Activated B cell treated with CpG ODN at 0.5 μM for 24 hours (primary cell): ENCODE measurements at regions not wholly inside any gene's neighbourhood (a gene's known extent, or its start where the extent isn't known, plus 50 kb on each side); places are given as distances from the start of the nearest gene placed in this dataset.

Source experiments
- ATAC-seq: fragments of 200-7000 bp; cut with Tn5 transposase; one replicate; pipeline ENCODE4 v1.10.0; 2021; ENCODE audit warnings: low read depth, mild to moderate bottlenecking, moderate library complexity
- CTCF ChIA-PET: fragments of 350-600 bp; sonication (Branson Sonifier 250); formaldehyde crosslinking; loops from one replicate; lab custom pipeline; 2021; ENCODE audit warnings: antibody characterized with exemption; lab: Charles Lee
- POLR2A ChIA-PET: fragments of 350-600 bp; sonication (Branson Sonifier 250); formaldehyde crosslinking; loops from one replicate; lab custom pipeline; 2021; ENCODE audit warnings: antibody characterized with exemption; lab: Charles Lee
- DNase-seq: peaks from one replicate; pipeline ENCODE4 v3.0.0; 2022
- H3K27ac Mint-ChIP-seq: one replicate; pipeline ENCODE4 v1.8.0; 2020; ENCODE audit warnings: mixed read lengths
- H3K27me3 Mint-ChIP-seq: one replicate; pipeline ENCODE4 v1.8.0; 2021; ENCODE audit warnings: mixed read lengths
- H3K36me3 Mint-ChIP-seq: one replicate; pipeline ENCODE4 v1.8.0; 2021; ENCODE audit warnings: low read depth, mixed read lengths
- H3K4me1 Mint-ChIP-seq: one replicate; pipeline ENCODE4 v1.8.0; 2021; ENCODE audit warnings: mixed read lengths
- H3K4me3 Mint-ChIP-seq: one replicate; pipeline ENCODE4 v1.8.0; 2020; ENCODE audit warnings: mild to moderate bottlenecking, mixed read lengths
- H3K9me3 Mint-ChIP-seq: one replicate; pipeline ENCODE4 v1.8.0; 2020; ENCODE audit warnings: mixed read lengths
- intact Hi-C: fragments of 100-400 bp; cut with micrococcal nuclease; formaldehyde crosslinking; loops from one replicate; pipeline ENCODE4 v1.15.1; 2024
- TF ChIP-seq, protein P1 (sequence below): fragments of 200-600 bp; IDR thresholded peaks from one replicate; pipeline ENCODE4 v1.8.0; 2022; ENCODE audit warnings: antibody characterized with exemption, mild to moderate bottlenecking

DNA sequence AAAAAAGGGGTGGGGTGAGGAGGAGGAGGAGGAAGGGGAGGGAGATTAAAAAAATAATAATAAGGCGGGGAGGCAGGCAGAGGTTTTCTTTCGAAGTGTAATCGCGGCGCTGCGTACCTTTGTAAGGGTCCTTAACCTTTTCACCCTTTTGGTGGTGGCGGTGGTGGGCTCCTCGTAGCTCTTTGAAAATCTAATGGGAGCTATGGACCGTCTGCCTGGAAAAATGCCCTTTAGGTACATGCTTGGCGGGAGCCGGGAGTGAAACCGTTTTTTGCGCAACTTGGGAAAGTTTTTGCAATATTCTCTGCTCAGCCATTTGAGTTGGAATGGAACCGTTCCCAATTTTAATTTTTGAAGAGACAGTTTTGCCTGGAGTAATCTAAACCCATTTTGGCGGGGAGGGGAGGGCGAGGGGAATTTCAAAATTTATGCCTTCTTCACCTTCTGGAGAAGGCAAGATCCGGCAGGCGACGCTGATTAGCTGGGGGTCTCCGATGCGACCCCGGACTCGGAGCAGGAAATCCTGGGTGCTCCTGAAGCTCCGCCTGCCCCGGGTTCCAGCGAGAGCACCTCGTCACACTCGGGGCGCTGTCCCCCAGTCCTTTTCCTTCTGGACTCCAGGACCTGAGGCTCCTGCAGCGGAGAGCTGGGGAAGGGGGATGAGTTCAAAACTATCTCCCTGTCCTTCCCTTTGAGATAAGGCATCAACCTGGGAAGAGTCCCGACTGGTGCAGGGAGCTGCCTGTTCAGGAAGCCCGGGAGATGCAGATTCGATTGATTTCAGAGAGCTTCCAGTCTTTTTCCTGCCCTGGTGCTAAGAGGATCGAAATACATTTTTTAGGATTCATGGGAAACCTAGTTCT, 74.6 kb upstream of the TBX5 start:
- peaks cover 56% of the 10 kb centered on the region for H3K27me3 Mint-ChIP-seq
- POLR2A ChIA-PET = no interaction called here
- CTCF ChIA-PET = no interaction called here

DNA sequence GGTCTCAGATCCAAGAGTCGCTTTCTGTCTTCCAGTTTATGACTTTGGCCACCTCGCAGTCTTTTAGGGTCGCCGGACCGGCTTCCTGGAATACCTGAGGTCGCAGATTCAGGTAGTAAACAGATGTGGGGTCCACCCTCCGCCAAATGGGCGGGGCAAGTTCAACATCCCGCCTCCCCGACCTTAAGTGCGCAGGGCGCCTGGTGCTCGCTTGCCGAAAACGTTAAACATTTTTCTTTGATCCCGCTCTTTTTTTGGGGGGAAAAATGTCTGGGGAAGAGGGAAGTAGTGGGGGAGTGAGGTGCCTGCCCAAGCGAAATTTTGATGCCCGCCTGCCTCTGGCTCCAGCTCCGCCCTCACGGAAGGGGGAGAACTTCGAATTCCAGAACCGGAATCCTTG, 73.9 kb upstream of the TBX5 start:
- ChIA-PET CTCF (no interaction called here), POLR2A (no interaction called here)
- Mint-ChIP-seq H3K36me3 (no peaks in the 10 kb centered on the region), H3K27me3 (peaks cover 57% of the 10 kb centered on the region), H3K4me3 (no peak overlapping the region), H3K4me1 (peaks cover 11% of the 10 kb centered on the region), H3K9me3 (no peaks in the 10 kb centered on the region), H3K27ac (no peak overlapping the region)
- ATAC-seq (no peak), DNase-seq (no peak)
- intact Hi-C loops = no loop called here
- TF ChIP-seq, protein P1, sequence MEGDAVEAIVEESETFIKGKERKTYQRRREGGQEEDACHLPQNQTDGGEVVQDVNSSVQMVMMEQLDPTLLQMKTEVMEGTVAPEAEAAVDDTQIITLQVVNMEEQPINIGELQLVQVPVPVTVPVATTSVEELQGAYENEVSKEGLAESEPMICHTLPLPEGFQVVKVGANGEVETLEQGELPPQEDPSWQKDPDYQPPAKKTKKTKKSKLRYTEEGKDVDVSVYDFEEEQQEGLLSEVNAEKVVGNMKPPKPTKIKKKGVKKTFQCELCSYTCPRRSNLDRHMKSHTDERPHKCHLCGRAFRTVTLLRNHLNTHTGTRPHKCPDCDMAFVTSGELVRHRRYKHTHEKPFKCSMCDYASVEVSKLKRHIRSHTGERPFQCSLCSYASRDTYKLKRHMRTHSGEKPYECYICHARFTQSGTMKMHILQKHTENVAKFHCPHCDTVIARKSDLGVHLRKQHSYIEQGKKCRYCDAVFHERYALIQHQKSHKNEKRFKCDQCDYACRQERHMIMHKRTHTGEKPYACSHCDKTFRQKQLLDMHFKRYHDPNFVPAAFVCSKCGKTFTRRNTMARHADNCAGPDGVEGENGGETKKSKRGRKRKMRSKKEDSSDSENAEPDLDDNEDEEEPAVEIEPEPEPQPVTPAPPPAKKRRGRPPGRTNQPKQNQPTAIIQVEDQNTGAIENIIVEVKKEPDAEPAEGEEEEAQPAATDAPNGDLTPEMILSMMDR = no peak

More for the DNA sequence above, 74.6 kb upstream of the TBX5 start:
- ATAC-seq = no peak
- Mint-ChIP-seq H3K36me3 (no peaks in the 10 kb centered on the region), H3K9me3 (no peaks in the 10 kb centered on the region), H3K4me3 (no peak overlapping the region), H3K4me1 (peaks cover 11% of the 10 kb centered on the region), H3K27ac (no peak overlapping the region)
- TF ChIP-seq, protein P1 = no peak
- DNase-seq = no peak
- intact Hi-C loops = no loop called here

DNA sequence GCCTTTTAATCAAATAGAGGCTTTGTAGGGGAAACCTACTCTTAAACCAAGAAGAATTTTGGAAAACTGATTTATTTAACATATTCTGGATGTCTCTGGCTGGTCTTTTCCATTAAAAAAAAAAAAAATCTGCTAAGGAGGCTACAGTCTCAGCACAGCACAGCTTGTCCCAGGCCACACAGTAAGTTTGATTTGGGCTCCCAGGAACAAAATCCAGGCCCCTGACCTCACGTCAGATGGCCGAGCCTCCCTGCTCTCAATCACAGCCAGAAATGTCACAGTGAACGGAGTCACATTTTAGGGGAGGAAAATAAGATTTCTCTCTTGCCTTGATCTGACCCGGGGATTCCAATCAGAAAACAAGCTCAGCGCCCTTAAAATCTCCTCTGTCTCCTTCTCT, 72.9 kb upstream of the TBX5 start:
- ChIA-PET CTCF (no interaction called here), POLR2A (no interaction called here)
- TF ChIP-seq, protein P1 = no peak
- Mint-ChIP-seq H3K9me3 (no peaks in the 10 kb centered on the region), H3K27ac (no peak overlapping the region), H3K27me3 (peaks cover 57% of the 10 kb centered on the region), H3K36me3 (no peaks in the 10 kb centered on the region), H3K4me3 (no peak overlapping the region), H3K4me1 (peaks cover 11% of the 10 kb centered on the region)
- ATAC-seq (no peak), DNase-seq (no peak)
- intact Hi-C loops = no loop called here

DNA sequence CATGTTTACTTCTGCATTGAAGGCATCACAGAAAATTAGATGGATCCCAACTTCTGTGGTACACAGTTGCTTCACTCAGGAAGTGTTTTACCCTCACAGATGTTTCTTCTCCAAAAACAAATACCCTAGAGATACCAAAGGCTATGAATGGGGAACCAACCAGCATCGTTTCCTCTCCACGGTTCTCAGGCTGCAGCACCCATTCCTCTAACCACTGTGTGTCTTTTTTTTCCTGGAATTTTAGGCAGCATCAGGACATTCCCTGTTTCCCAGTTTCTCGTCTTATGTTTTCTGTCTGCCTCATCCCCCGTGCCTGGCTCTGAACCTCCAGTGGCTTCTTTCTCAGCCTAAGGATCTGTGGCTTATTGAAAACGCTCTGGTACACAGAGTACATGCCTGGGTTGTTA, 72.0 kb upstream of the TBX5 start:
- no peak overlapping the region for H3K4me3 Mint-ChIP-seq
- POLR2A ChIA-PET = no interaction called here
- intact Hi-C loops = no loop called here
- DNase-seq (no peak), ATAC-seq (no peak)
- TF ChIP-seq, protein P1 = no peak
- no peak overlapping the region for H3K27ac Mint-ChIP-seq
- H3K27me3 Mint-ChIP-seq = peaks cover 50% of the 10 kb centered on the region
- peaks cover 11% of the 10 kb centered on the region for H3K4me1 Mint-ChIP-seq
- no peaks in the 10 kb centered on the region for H3K36me3 Mint-ChIP-seq
- CTCF ChIA-PET = no interaction called here
- H3K9me3 Mint-ChIP-seq = no peaks in the 10 kb centered on the region

DNA sequence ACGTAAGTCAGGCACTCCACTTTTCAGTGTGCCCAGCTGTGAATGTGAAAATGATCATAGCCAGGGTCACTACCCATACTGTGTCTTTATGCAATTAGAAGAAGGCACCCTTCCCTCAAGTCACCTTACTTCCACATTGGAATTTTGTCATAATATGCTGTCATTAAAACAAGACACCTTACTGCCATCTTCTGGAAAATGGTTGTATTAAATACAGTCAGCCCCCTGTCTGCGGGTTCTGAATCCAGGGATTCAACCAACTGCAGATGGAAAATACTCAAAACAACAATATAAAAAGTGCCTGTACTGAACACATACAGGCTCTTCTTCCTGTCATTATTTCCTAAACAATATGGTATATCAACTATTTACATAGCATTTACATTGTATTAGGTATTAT, 70.2 kb upstream of the TBX5 start:
- Mint-ChIP-seq H3K4me1 (peaks cover 9% of the 10 kb centered on the region), H3K4me3 (no peak overlapping the region), H3K36me3 (no peaks in the 10 kb centered on the region), H3K9me3 (no peaks in the 10 kb centered on the region), H3K27ac (no peak overlapping the region), H3K27me3 (peaks cover 37% of the 10 kb centered on the region)
- POLR2A ChIA-PET = no interaction called here
- DNase-seq = no peak
- TF ChIP-seq, protein P1 = no peak
- intact Hi-C loops = no loop called here
- ATAC-seq = no peak
- CTCF ChIA-PET = no interaction called here
